ENCODE measurements at regions not wholly inside any gene's neighbourhood (a gene's known extent, or its start where the extent isn't known, plus 50 kb on each side); places are given as distances from the start of the nearest gene placed in this dataset.

DNA sequence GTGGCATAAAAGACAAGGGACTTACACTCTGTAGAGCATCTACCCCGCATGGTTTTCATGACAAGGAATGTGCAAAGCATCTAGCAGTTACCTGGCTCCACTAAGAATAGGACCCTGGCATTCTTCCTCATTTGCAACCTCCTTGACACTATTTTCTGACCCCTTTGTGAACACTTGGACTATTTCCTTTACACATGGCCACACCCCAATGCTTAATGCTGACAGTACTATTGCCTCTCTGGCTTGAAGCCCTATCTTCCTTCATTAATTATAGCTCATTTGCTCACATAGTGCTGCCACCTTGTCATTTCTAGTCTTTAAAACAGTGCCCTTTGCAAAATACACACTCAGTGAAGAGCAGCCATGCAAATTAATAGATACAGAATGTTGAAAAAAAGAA, 226.3 kb upstream of the VCX3A start:
- H3K27ac ChIP-seq (ENCODE audit: low read depth, low read length, poor library complexity, severe bottlenecking) = no peak overlapping the region
- ChIA-PET POLR2A (ENCODE audit: low non-redundant PET) (no interaction called here), CTCF (no interaction called here)
- TF ChIP-seq CTCF (conservative IDR thresholded peaks at IDR 0.05; ENCODE audit: low read depth, low read length) (no peak), EZH2 (IDR thresholded peaks at IDR 0.05; ENCODE audit: borderline replicate concordance, low read depth, low read length, poor library complexity, severe bottlenecking) (no peak)
- H3K9me3 ChIP-seq (ENCODE audit: low read depth, low read length, poor library complexity, severe bottlenecking) = no peaks in the 10 kb centered on the region
- BruUV-seq (replicated peaks) = no TSS peak
- no peaks in the 10 kb centered on the region for H3K36me3 ChIP-seq (ENCODE audit: insufficient read depth, low read length, poor library complexity, severe bottlenecking)
- H3K4me1 ChIP-seq (ENCODE audit: insufficient read depth, low read length, poor library complexity, severe bottlenecking) = no peaks in the 10 kb centered on the region
- no peak for DNase-seq (ENCODE audit: low spot score)
- no peak overlapping the region for H3K4me3 ChIP-seq (ENCODE audit: low read depth, low read length, poor library complexity, severe bottlenecking)
- intact Hi-C loops (cut with micrococcal nuclease; ENCODE audit: unreplicated experiment) = no loop called here
- H3K27me3 ChIP-seq (replicated peaks; ENCODE audit: insufficient read depth, low read depth, low read length, poor library complexity) = no peaks in the 10 kb centered on the region

GRCh38 chrX:6759655-6760375, 224.9 kb upstream of the VCX3A start:
- Histone ChIP-seq H3K9me3 (ENCODE audit: low read depth, low read length, poor library complexity, severe bottlenecking) (no peaks in the 10 kb centered on the region), H3K27ac (ENCODE audit: low read depth, low read length, poor library complexity, severe bottlenecking) (no peak overlapping the region), H3K4me1 (ENCODE audit: insufficient read depth, low read length, poor library complexity, severe bottlenecking) (no peaks in the 10 kb centered on the region), H3K4me3 (ENCODE audit: low read depth, low read length, poor library complexity, severe bottlenecking) (no peak overlapping the region), H3K27me3 (replicated peaks; ENCODE audit: insufficient read depth, low read depth, low read length, poor library complexity) (no peaks in the 10 kb centered on the region), H3K36me3 (ENCODE audit: insufficient read depth, low read length, poor library complexity, severe bottlenecking) (no peaks in the 10 kb centered on the region)
- intact Hi-C loops (cut with micrococcal nuclease; ENCODE audit: unreplicated experiment) = no loop called here
- BruUV-seq (replicated peaks) = no TSS peak
- ChIA-PET POLR2A (ENCODE audit: low non-redundant PET) (no interaction called here), CTCF (no interaction called here)
- TF ChIP-seq EZH2 (IDR thresholded peaks at IDR 0.05; ENCODE audit: borderline replicate concordance, low read depth, low read length, poor library complexity, severe bottlenecking) (no peak), CTCF (conservative IDR thresholded peaks at IDR 0.05; ENCODE audit: low read depth, low read length) (no peak)
- DNase-seq (ENCODE audit: low spot score) = no peak

DNA sequence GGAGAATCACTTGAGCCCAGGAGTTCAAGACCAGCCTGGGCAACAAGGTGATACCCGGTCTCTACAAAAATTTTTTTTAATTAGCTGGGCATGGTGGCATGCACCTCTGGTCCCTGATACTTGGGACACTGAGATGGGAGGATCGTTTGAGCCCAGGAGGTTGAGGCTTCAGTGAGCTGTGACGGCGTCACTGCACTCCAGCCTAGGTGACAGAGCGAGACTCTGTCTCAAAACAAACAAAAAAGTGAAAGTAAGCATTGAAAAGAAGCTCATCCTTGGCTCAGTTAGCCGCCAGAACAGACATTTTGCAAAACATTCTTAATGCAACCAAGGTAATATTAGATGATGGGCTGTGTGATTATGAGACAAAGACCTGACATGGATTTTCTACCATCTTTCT, 223.3 kb upstream of the VCX3A start:
- ChIA-PET CTCF (no interaction called here), POLR2A (ENCODE audit: low non-redundant PET) (no interaction called here)
- BruUV-seq (replicated peaks) = no TSS peak
- no peak for DNase-seq (ENCODE audit: low spot score)
- Histone ChIP-seq H3K4me1 (ENCODE audit: insufficient read depth, low read length, poor library complexity, severe bottlenecking) (no peaks in the 10 kb centered on the region), H3K27me3 (replicated peaks; ENCODE audit: insufficient read depth, low read depth, low read length, poor library complexity) (no peaks in the 10 kb centered on the region), H3K9me3 (ENCODE audit: low read depth, low read length, poor library complexity, severe bottlenecking) (no peaks in the 10 kb centered on the region), H3K36me3 (ENCODE audit: insufficient read depth, low read length, poor library complexity, severe bottlenecking) (no peaks in the 10 kb centered on the region), H3K4me3 (ENCODE audit: low read depth, low read length, poor library complexity, severe bottlenecking) (no peak overlapping the region), H3K27ac (ENCODE audit: low read depth, low read length, poor library complexity, severe bottlenecking) (no peak overlapping the region)
- intact Hi-C loops (cut with micrococcal nuclease; ENCODE audit: unreplicated experiment) = no loop called here
- TF ChIP-seq CTCF (conservative IDR thresholded peaks at IDR 0.05; ENCODE audit: low read depth, low read length) (no peak), EZH2 (IDR thresholded peaks at IDR 0.05; ENCODE audit: borderline replicate concordance, low read depth, low read length, poor library complexity, severe bottlenecking) (no peak)
